IMR-90 (cell line): ENCODE measurements at regions not wholly inside any gene's neighbourhood (a gene's known extent, or its start where the extent isn't known, plus 50 kb on each side); places are given as distances from the start of the nearest gene placed in this dataset.

Experiments used
- ATAC-seq: fragments of 200-7000 bp; cut with Tn5 transposase; 2 replicates; pipeline ENCODE4 v1.9.1; 2020; ENCODE audit warnings: low read depth, mild to moderate bottlenecking, moderate library complexity
- BruUV-seq: library from RNA; stranded (reverse); fragments of 400-500 nt; replicated peaks from 2 replicates; lab custom pipeline; 2021; lab: Mats Ljungman, UMichigan
- CTCF ChIA-PET: fragments of 300-600 bp; formaldehyde crosslinking; extraction: SDS; loops from one replicate; lab custom pipeline; 2021; ENCODE audit warnings: antibody characterized with exemption; lab: Yijun Ruan, JAX
- POLR2A ChIA-PET: fragments of 300-600 bp; sonication (Branson Sonifier 250); formaldehyde crosslinking; loops from one replicate; lab custom pipeline; 2022; ENCODE audit warnings: antibody characterized with exemption; ENCODE audit not compliant: unreplicated experiment; lab: Charles Lee
- DNase-seq: peaks from one replicate; pipeline ENCODE4 v3.0.0; 2013
- H2AFZ ChIP-seq: replicated peaks from 2 replicates; pipeline ENCODE3; 2013; ENCODE audit warnings: low read length, mild to moderate bottlenecking; ENCODE audit not compliant: poor library complexity
- H2AK5ac ChIP-seq: 2 replicates; pipeline ENCODE4 v1.6.1; 2013; ENCODE audit warnings: low read depth, low read length, inconsistent platforms
- H2AK9ac ChIP-seq: replicated peaks from 2 replicates; pipeline ENCODE3; 2013; ENCODE audit warnings: mild to moderate bottlenecking, low read depth, low read length, moderate library complexity; ENCODE audit not compliant: poor library complexity
- H2BK120ac ChIP-seq: 2 replicates; pipeline ENCODE4 v1.6.1; 2013; ENCODE audit warnings: low read depth, low read length, inconsistent platforms
- H2BK15ac ChIP-seq: 3 replicates; pipeline ENCODE4 v1.6.1; 2013; ENCODE audit warnings: low read depth, low read length, inconsistent platforms
- H2BK20ac ChIP-seq: 2 replicates; pipeline ENCODE4 v1.6.1; 2013; ENCODE audit warnings: low read depth, mild to moderate bottlenecking, inconsistent platforms, low read length, moderate library complexity
- H2BK5ac ChIP-seq: 2 replicates; pipeline ENCODE4 v1.6.1; 2013; ENCODE audit warnings: mild to moderate bottlenecking, low read depth, low read length, inconsistent platforms; ENCODE audit not compliant: poor library complexity, severe bottlenecking
- H3K14ac ChIP-seq: replicated peaks from 2 replicates; pipeline ENCODE4 v1.6.1; 2013; ENCODE audit warnings: low read depth, low read length, inconsistent platforms
- H3K18ac ChIP-seq: 2 replicates; pipeline ENCODE4 v1.6.1; 2013; ENCODE audit warnings: low read depth, low read length, control low read depth
- H3K23ac ChIP-seq: 2 replicates; pipeline ENCODE4 v1.6.1; 2013; ENCODE audit warnings: low read depth, low read length, inconsistent platforms
- H3K27ac ChIP-seq: 2 replicates; pipeline ENCODE4 v1.5.1; 2013; ENCODE audit warnings: mild to moderate bottlenecking, control low read depth, low read length; ENCODE audit not compliant: insufficient read depth
- H3K27me3 ChIP-seq: 2 replicates; pipeline ENCODE4 v1.6.1; 2013; ENCODE audit warnings: low read length; ENCODE audit not compliant: control insufficient read depth, insufficient read depth
- H3K36me3 ChIP-seq: 2 replicates; pipeline ENCODE4 v1.6.1; 2013; ENCODE audit warnings: low read length, mixed read lengths; ENCODE audit not compliant: control insufficient read depth, insufficient read depth
- H3K4ac ChIP-seq: 2 replicates; pipeline ENCODE4 v1.6.1; 2013; ENCODE audit warnings: low read depth, low read length, inconsistent platforms
- H3K4me1 ChIP-seq: 2 replicates; pipeline ENCODE4 v1.6.1; 2013; ENCODE audit warnings: low read length, mixed read lengths; ENCODE audit not compliant: control insufficient read depth, insufficient read depth
- H3K4me2 ChIP-seq: 2 replicates; pipeline ENCODE4 v1.6.1; 2013; ENCODE audit warnings: low read depth, mild to moderate bottlenecking, control low read depth, low read length, moderate library complexity
- H3K4me3 ChIP-seq: 2 replicates; pipeline ENCODE4 v1.5.1; 2013; ENCODE audit warnings: low read depth, mild to moderate bottlenecking, control low read depth, low read length, moderate library complexity; ENCODE audit not compliant: insufficient read depth
- H3K56ac ChIP-seq: 2 replicates; pipeline ENCODE4 v1.6.1; 2013; ENCODE audit warnings: low read length, inconsistent platforms; ENCODE audit not compliant: insufficient read depth; ENCODE audit errors: extremely low read depth
- H3K79me1 ChIP-seq, 2 experiments: 2 replicates each; pipeline ENCODE4 v1.6.1; 2013; ENCODE audit warnings: low read length in 2 of 2, inconsistent platforms in 1 of 2, low read depth in 1 of 2
- H3K9ac ChIP-seq: 2 replicates; pipeline ENCODE4 v1.6.1; 2013; ENCODE audit warnings: low read depth, low read length, control low read depth
- H3K9me1 ChIP-seq: 2 replicates; pipeline ENCODE4 v1.6.1; 2013; ENCODE audit warnings: low read length, inconsistent platforms; ENCODE audit not compliant: insufficient read depth
- H3K9me3 ChIP-seq: 2 replicates; pipeline ENCODE4 v1.6.1; 2013; ENCODE audit warnings: low read length; ENCODE audit not compliant: control insufficient read depth, insufficient read depth
- H4K20me1 ChIP-seq: 2 replicates; pipeline ENCODE4 v1.6.1; 2013; ENCODE audit warnings: low read length, inconsistent platforms; ENCODE audit not compliant: insufficient read depth
- H4K5ac ChIP-seq: 2 replicates; pipeline ENCODE4 v1.6.1; 2013; ENCODE audit warnings: mild to moderate bottlenecking, low read depth, low read length, control low read depth
- H4K8ac ChIP-seq, 2 experiments: 2 replicates each; pipeline ENCODE4 v1.6.1; 2013; ENCODE audit warnings: low read depth in 2 of 2, low read length in 2 of 2, control low read depth in 1 of 2, inconsistent platforms in 1 of 2
- H4K91ac ChIP-seq: 2 replicates; pipeline ENCODE4 v1.6.1; 2013; ENCODE audit warnings: low read depth, low read length, inconsistent platforms; ENCODE audit not compliant: insufficient read depth
- CHD1 ChIP-seq: IDR thresholded peaks from 2 replicates; pipeline ENCODE4 v1.6.1; 2012; ENCODE audit warnings: low read depth, low read length, improper control_type of control experiment
- NFE2L2 ChIP-seq: fragments of 150-350 bp; IDR thresholded peaks from 2 replicates; pipeline ENCODE4 v1.6.1; 2016; ENCODE audit warnings: low read depth, mild to moderate bottlenecking, low read length
- SMC3 ChIP-seq: fragments of 150-350 bp; IDR thresholded peaks from 2 replicates; pipeline ENCODE4 v1.6.1; 2016; ENCODE audit warnings: low read depth, mild to moderate bottlenecking, antibody characterized with exemption, low read length, moderate library complexity
- WGBS, 2 experiments: methylation state at CpG; one replicate each; pipeline versions ENCODE4 v1.1.5 to v1.1.7; 2013; ENCODE audit warnings: missing lambda C conversion rate in 2 of 2; ENCODE audit not compliant: insufficient read length in 1 of 2; ENCODE audit errors: extremely low coverage in 2 of 2; 5-methylcytosine and 5-hydroxymethylcytosine counted together
- dilution Hi-C: fragments of 300-500 bp; cut with HindIII; formaldehyde crosslinking; loops from one replicate; pipeline ENCODE4 v1.14.3; 2018; ENCODE audit warnings: low sequenced_read_pairs; ENCODE audit not compliant: unreplicated experiment
- in situ Hi-C: fragments of 300-500 bp; cut with MboI; formaldehyde crosslinking; loops from 3 replicates; pipeline ENCODE4 v1.14.3; 2019; ENCODE audit warnings: low sequenced_read_pairs, inconsistent platforms, mixed read lengths
- intact Hi-C: fragments of 100-400 bp; cut with micrococcal nuclease; formaldehyde crosslinking; loops from 2 replicates; pipeline ENCODE4 v1.10.0; 2022

DNA sequence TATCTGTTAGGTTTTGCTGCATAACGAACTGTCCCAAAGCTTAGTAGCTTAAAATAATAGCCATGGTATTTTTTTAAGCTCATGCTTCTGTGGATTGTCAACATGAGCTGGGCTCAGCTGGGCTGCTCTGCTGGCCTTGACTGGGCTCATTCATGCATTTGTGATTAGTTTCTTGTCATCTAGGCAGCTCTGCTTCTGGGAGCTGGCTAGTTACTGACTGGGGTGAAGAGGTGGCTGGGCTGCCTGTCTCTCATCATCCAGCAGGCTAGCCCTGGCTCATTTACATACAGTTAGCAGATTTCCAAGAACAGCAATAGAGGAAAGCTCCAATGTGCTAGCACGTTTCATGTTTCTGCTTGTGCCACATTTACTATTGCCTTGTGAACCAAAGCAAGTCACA lies 165.1 kb upstream of the PCSK2 start:
- H4K20me1 ChIP-seq: no peaks in the 10 kb centered on the region
- no peak for DNase-seq
- H3K4ac ChIP-seq: no peak overlapping the region
- in situ Hi-C loops: no loop called here
- H2BK5ac ChIP-seq: no peak overlapping the region
- H3K27ac ChIP-seq: no peak overlapping the region
- no CpG with 5 or more reads among the region's 2 CpGs for WGBS, 2 experiments
- no peak overlapping the region for H2AFZ ChIP-seq
- intact Hi-C loops: no loop called here
- H4K8ac ChIP-seq: no peak overlapping the region
- no peak overlapping the region for H3K23ac ChIP-seq
- no peak overlapping the region for H3K56ac ChIP-seq
- no peak overlapping the region for H3K4me3 ChIP-seq
- no peaks in the 10 kb centered on the region for H3K27me3 ChIP-seq
- peaks cover 2% of the 10 kb centered on the region; the same call in 1 of the 2 replicates for H3K4me1 ChIP-seq
- peaks cover 6% of the 10 kb centered on the region for H3K9me3 ChIP-seq
- no peak overlapping the region for H3K9ac ChIP-seq
- H4K5ac ChIP-seq: no peak overlapping the region
- no peak overlapping the region for H2AK9ac ChIP-seq
- dilution Hi-C loops: no loop called here
- H3K9me1 ChIP-seq: no peaks in the 10 kb centered on the region
- H2AK5ac ChIP-seq: no peak overlapping the region
- ATAC-seq: no peak
- no peak overlapping the region for H2BK20ac ChIP-seq
- CTCF ChIA-PET: no interaction called here
- no peaks in the 10 kb centered on the region for H3K36me3 ChIP-seq
- H3K18ac ChIP-seq: no peak overlapping the region
- no peak overlapping the region for H4K91ac ChIP-seq
- no peak overlapping the region for H2BK15ac ChIP-seq
- H2BK120ac ChIP-seq: no peak overlapping the region
- TF ChIP-seq SMC3 (no peak), CHD1 (no peak), NFE2L2 (no peak)
- no TSS peak for BruUV-seq
- H3K14ac ChIP-seq: no peak overlapping the region
- POLR2A ChIA-PET: no interaction called here
- no peak overlapping the region for H3K4me2 ChIP-seq
- no peaks in the 10 kb centered on the region for H3K79me1 ChIP-seq
